ENCODE measurements at regions not wholly inside any gene's neighbourhood (a gene's known extent, or its start where the extent isn't known, plus 50 kb on each side); places are given as distances from the start of the nearest gene placed in this dataset.

- Histone ChIP-seq H3K9ac (replicated peaks in 1 of 4; ENCODE audit: extremely low read depth in 1 of 4, low read depth in 3 of 4, low read length in 3 of 4) (no peak overlapping the region), H3K4ac (replicated peaks; ENCODE audit: insufficient read length, low read depth, low read length) (no peak overlapping the region), H2BK20ac (ENCODE audit: low read length) (no peak overlapping the region), H4K8ac (ENCODE audit: extremely low read depth, insufficient read depth, low read length) (no peak overlapping the region), H3K36me3 (ENCODE audit: control insufficient read depth in 2 of 4, insufficient read depth in 4 of 4, low read length in 3 of 4) (no peaks in the 10 kb centered on the region), H3K27me3 (replicated peaks in 1 of 4; ENCODE audit: control insufficient read depth in 3 of 4, extremely low read depth in 1 of 4, insufficient read depth in 3 of 4, low read length in 3 of 4) (peaks cover 0 to 1% (median 0%) of the 10 kb centered on the region in 4 experiments; a peak in 1 of 7 replicates), H3K79me1 (ENCODE audit: low read depth, low read length) (no peaks in the 10 kb centered on the region), H2BK15ac (ENCODE audit: low read length) (no peak overlapping the region), H3K4me3 (ENCODE audit: extremely low read depth in 1 of 4, insufficient read depth in 2 of 4, low read depth in 3 of 4, low read length in 4 of 4) (no peak overlapping the region), H3K27ac (ENCODE audit: low read depth, low read length) (no peak overlapping the region), H3K4me1 (replicated peaks in 1 of 4; ENCODE audit: control insufficient read depth in 3 of 4, insufficient read depth in 4 of 4, low read length in 3 of 4) (no peaks in the 10 kb centered on the region), H4K91ac (replicated peaks; ENCODE audit: insufficient read length, low read length) (no peak overlapping the region), H4K5ac (ENCODE audit: insufficient read length, low read depth, low read length) (no peak overlapping the region), H2AK5ac (ENCODE audit: low read depth, low read length) (no peak overlapping the region), H3K18ac (ENCODE audit: extremely low read depth, low read length) (no peak overlapping the region), H2BK5ac (ENCODE audit: low read depth, low read length) (no peak overlapping the region), H3K23ac (ENCODE audit: insufficient read length) (no peak overlapping the region), H2AFZ (ENCODE audit: low read length) (no peak overlapping the region), H3K4me2 (ENCODE audit: insufficient read depth in 1 of 2, low read depth in 2 of 2, low read length in 2 of 2) (no peak overlapping the region), H2BK120ac (replicated peaks; ENCODE audit: low read depth, low read length) (no peak overlapping the region), H3K14ac (ENCODE audit: insufficient read length) (no peak overlapping the region), H3K9me3 (ENCODE audit: insufficient read depth in 2 of 2, low read depth in 1 of 2, low read length in 1 of 2) (no peaks in the 10 kb centered on the region), H3K79me2 (ENCODE audit: control insufficient read depth in 1 of 2, insufficient read depth in 2 of 2, low read length in 2 of 2) (no peaks in the 10 kb centered on the region), H3K56ac (replicated peaks; ENCODE audit: insufficient read length, low read depth, low read length) (no peak overlapping the region), H3K23me2 (ENCODE audit: low read depth, low read length) (no peaks in the 10 kb centered on the region), H4K20me1 (replicated peaks in 1 of 2; ENCODE audit: control insufficient read depth in 1 of 2, insufficient read depth in 2 of 2, low read length in 2 of 2) (no peaks in the 10 kb centered on the region), H2BK12ac (ENCODE audit: low read depth, low read length) (no peak overlapping the region)
- FAIRE-seq (no peak), DNase-seq (ENCODE audit: low read depth in 1 of 2, low spot score in 2 of 2) (no peak)
- no peak for TF ChIP-seq YY1 (IDR thresholded peaks at IDR 0.05; ENCODE audit: low read depth, low read length)
- no peak for TF ChIP-seq KDM1A (IDR thresholded peaks at IDR 0.05; ENCODE audit: borderline replicate concordance, low read length)
- TF ChIP-seq CTBP2 (IDR thresholded peaks at IDR 0.05; ENCODE audit: borderline replicate concordance, insufficient read depth, insufficient read length, low read length) = no peak
- TF ChIP-seq TBP (IDR thresholded peaks at IDR 0.05; ENCODE audit: low read depth, low read length) = no peak
- TF ChIP-seq TCF12 (IDR thresholded peaks at IDR 0.05; ENCODE audit: low read depth, low read length) = no peak
- no peak for TF ChIP-seq RAD21 (IDR thresholded peaks at IDR 0.05 in 1 of 2, conservative IDR thresholded peaks at IDR 0.05 in 1 of 2; ENCODE audit: low read depth in 2 of 2, low read length in 2 of 2)
- no peak for TF ChIP-seq ZNF274 (IDR thresholded peaks at IDR 0.05; ENCODE audit: borderline replicate concordance, extremely low read depth, low read length)
- TF ChIP-seq RXRA (IDR thresholded peaks at IDR 0.05; ENCODE audit: insufficient read depth, low read depth, low read length) = no peak
- TF ChIP-seq SIRT6 (IDR thresholded peaks at IDR 0.05; ENCODE audit: low read length) = no peak
- WGBS, 2 experiments (ENCODE audit: extremely low coverage in 1 of 2, insufficient coverage in 1 of 2, insufficient read length in 1 of 2, insufficient replicate concordance in 2 of 2, low coverage in 1 of 2, low lambda C conversion rate in 2 of 2, missing lambda C conversion rate in 1 of 2) = 95% methylated on average over 11 of the region's 11 CpGs; no CpG with 5 or more reads in 1 of the 2 experiments
- ChIA-PET CTCF (ENCODE audit: partially characterized antibody) (interaction anchor here (1.3 to 1.6 kb wide), 2 partner anchors 13 to 100 kb away, joined by 3 read pairs; no protein-coding TSS in a partner anchor), POLR2A (ENCODE audit: partially characterized antibody) (no interaction called here)
Measured at GRCh38 chr1:239719642-239720258, 333.4 kb downstream of the CHRM3 start.

Data from H1 (cell line).